Right ventricle myocardium superior (tissue), 1 donor: ENCODE measurements at regions not wholly inside any gene's neighbourhood (a gene's known extent, or its start where the extent isn't known, plus 50 kb on each side); places are given as distances from the start of the nearest gene placed in this dataset.
"Not testable (repeated sequence)": the region's sequence is repeated elsewhere in the genome, so short reads cannot be mapped to it uniquely, and the experiment has no call there.

Experiments
- ATAC-seq: fragments of 200-7000 bp; cut with Tn5 transposase; one replicate; pipeline ENCODE4 v1.9.1; 2020; ENCODE audit warnings: mild to moderate bottlenecking; ENCODE audit not compliant: poor library complexity
- DNase-seq: peaks from one replicate; pipeline ENCODE4 v3.0.0-alpha.2; 2020
- intact Hi-C: fragments of 100-400 bp; cut with DNase I; formaldehyde crosslinking; loops from one replicate; pipeline ENCODE4 v1.11.2; 2022
- donor health status: DM: no; HTN: yes; CAD: no; lungs with severe emphysema.

DNA sequence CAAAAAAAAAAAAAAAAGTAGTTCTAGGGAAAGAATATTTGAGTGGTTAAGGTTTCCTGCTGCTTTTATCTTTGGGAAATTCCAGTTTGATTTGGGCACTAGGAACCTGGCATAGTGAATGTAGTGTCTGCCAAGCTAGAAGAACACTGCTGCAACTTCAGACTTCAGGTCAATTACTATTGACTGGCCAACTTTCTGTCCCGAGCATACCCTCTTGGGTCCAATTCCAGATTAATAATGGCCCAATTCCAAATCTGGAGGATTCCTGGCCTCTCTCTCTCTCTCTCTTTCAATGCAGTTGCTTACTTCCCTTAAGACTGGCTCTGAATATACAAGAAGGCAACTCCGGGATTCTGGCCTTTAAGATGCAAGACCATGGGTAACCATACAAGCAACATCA is 74.9 kb downstream of the ANKEF1 start:
- ATAC-seq (no peak), DNase-seq (no peak)
- intact Hi-C loops = no loop called here

DNA sequence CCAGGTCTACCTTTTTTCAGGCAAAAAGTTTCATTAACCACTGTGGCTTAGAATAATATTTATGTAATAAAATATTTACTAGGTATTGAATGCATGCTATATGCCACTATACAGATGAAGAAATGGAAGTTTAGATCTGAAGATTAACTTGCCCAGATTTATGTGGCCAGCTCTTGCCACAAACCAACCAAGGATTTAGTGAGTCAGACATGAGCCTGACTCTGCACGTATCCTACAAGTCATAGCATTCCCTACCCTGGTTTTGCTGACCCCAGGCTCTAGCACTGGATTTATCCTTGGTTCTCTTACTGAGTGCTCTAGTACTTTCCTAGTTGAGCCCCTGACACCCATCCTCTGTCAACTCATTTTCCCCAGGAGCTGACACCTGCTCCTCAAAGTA is 75.4 kb downstream of the ANKEF1 start:
- ATAC-seq (no peak), DNase-seq (no peak)
- intact Hi-C loops = no loop called here

DNA sequence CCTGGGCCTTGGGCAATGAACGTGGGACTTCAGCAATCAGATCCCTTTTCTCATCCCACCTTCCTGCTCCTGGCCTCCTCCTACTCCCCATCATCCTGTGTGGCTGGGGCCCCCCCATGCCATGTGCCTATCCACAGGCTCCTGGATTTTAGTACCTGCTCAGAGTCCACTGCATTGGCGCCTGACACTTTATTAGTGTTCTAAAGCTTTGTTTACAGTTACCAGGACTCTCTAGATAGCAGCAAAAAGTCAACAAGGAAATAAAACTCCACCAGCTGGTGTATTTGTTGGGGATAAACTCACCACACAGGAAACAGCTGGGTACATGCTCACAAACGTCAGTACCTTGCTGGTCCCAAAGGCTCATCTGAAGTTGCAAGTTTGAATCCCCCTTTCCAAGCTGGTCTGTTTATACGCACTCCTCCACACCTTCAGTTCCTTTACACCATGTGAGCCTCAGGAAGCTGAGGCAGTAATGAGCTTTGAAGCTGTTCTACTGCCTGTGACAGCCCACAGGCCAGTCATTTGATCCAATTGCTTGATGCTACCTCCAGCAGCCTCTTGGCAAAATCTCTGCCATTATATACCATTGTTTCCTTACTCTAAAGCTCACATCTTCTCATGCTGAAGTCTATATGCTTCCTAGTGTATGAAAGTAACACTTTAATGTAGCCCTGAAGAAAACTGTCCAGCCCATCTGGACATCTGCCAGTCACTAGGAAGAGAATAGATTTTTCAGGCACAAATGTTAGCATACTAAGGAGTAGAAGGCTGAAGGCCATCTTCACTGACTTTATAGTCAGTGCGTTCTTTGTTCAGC is 76.6 kb downstream of the ANKEF1 start:
- intact Hi-C loops = no loop called here
- DNase-seq (no peak), ATAC-seq (no peak)

DNA sequence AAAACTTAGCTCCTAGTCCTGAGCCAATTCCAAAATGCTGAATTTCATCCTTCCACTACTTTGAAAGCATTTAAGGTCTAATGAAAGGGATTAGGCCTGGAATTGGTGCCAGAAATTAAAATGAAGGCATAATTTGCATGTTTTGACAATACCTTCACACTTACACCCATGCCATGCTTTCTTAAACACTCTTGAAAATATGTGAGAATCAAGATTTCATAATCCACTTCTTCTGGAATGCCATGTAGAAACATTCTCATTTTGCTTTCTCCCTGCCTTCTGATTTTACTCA is 77.1 kb downstream of the ANKEF1 start:
- ATAC-seq (no peak), DNase-seq (no peak)
- intact Hi-C loops = no loop called here

DNA sequence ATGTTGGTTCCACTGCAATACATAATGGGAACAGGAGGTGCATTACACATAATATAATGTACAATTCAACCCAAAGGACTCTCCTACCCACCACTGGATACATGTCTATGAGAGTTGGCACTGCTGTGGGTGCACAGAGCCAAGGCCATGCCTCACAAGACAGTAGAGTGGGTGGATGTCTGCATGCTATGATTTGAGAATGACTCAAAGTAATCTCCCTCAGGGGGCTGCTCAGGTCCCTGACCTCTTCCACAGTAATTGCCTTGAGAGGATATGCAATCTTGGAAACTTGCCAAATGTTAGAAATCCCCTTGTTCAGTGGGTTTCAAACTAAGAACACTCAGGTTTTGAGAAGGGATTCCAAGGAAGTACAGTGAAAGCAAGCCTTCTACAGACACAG is 79.0 kb downstream of the ANKEF1 start:
- ATAC-seq = no peak
- intact Hi-C loops = no loop called here
- DNase-seq = no peak

DNA sequence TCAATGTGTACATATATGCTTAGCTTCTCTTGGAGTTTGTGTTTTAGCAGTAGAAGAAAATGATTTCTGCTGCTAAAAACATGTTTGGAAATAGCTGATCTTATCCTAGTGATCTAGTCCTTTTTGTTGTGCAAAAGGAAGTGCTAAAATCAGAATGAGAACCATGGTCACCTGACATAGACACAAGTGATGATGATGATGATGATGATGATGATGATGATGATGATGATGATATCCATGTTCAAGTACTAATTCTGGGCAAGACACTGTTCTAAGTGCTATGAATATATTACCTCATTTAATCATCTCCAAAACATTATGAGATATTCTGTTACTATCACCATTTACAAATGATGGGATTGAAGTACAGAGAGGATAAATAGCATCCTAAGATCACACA is 79.8 kb downstream of the ANKEF1 start:
- DNase-seq (no peak), ATAC-seq (no peak)
- intact Hi-C loops = no loop called here

DNA sequence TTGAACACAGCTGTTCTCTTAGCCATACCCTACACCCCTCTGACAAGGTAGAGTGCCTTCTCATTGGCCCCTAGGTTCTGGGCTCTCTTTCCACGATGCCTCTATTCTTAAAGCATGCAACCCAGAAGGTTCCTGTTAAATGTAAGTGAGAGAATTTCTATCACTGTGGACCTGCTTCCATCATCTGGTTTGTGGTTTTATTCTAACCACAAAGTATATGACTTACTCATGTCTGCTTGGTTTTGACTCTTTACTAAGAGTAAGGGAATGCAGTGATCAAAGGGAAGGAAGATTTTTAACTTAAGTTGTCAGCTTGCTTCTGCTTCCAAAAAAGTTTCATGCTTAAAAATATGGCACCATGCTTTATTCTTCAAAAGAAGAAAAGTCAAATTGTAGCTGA is 80.2 kb downstream of the ANKEF1 start:
- ATAC-seq = no peak
- DNase-seq = no peak
- intact Hi-C loops = no loop called here

DNA sequence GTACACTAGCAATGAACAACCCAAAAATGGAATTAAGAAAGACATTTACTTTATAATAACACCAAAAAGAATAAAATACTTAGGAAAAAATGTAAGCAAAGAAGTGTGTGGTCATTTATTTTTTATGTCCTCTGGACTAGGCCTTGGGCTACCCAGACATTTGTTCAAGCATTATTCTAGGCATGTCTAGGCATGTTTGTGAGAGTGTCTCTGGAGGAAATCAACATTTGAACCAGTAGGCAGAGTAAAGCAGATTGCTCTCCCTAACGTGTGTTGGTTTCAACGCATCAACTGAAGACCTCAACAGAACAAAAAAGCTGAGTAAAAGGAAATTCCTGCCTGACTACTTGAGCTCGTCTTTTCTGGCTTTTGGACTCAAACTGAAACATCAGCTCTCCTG is 84.5 kb downstream of the ANKEF1 start:
- intact Hi-C loops = no loop called here
- no peak for DNase-seq
- ATAC-seq = no peak

DNA sequence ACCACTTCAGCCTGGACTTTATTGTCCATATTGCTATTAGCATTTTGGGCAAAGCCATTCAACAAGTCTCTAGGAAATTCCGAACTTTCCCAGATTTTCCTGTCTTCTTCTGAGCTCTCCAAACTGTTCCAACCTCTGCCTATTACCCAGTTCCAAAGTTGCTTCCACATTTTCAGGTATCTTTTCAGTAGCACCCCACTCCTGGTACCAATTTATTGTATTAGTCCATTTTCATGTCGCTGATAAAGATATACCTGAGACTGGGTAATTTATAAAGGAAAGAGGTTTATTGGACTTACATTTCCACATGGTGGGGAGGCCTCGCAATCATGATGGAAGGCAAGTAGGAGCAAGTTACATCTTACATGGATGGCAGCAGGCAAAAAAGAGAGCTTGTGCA is 90.1 kb downstream of the ANKEF1 start:
- ATAC-seq, DNase-seq, intact Hi-C loops: not testable (repeated sequence)

DNA sequence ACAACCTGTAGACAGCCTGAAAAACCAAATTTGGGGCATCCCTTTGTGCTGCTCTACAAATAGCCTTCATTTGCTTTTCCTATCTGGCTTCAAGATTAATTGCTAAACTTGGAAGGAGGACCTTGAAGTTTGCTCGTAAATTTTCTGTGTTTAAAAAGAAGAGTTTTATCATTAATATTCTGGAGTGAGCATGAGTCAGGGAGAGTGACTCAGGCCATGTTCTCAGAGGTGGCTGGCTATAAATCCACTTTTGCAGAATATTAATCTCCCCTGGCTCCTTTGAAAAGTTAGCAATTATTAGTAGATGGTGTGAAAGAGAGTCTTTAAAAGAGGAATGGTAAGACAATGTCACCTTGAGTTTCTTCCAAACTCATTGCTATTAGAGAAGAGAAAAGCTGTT is 91.0 kb downstream of the ANKEF1 start:
- intact Hi-C loops = no loop called here
- DNase-seq (no peak), ATAC-seq (no peak)

DNA sequence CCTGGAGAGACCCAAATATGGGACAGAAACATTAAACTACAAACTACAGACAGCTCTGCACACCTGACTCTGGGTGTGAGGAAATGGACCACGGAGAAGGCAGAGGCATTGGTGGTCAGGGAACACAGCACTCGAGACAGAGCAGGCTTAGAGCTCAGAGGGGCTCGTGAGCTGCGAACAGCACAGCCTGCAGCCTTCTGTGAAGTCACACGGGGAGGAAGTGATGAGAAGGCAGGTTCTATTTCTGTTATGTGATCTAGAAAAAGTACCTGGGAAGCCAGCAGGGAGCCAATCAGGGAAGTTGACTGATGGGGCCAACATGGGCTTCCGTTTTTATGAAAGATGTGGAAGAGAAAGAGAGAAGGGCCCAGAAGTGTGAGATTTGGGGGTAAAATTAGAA is 88.9 kb upstream of the SNAP25 start:
- ATAC-seq (no peak), DNase-seq (no peak)
- intact Hi-C loops = no loop called here

DNA sequence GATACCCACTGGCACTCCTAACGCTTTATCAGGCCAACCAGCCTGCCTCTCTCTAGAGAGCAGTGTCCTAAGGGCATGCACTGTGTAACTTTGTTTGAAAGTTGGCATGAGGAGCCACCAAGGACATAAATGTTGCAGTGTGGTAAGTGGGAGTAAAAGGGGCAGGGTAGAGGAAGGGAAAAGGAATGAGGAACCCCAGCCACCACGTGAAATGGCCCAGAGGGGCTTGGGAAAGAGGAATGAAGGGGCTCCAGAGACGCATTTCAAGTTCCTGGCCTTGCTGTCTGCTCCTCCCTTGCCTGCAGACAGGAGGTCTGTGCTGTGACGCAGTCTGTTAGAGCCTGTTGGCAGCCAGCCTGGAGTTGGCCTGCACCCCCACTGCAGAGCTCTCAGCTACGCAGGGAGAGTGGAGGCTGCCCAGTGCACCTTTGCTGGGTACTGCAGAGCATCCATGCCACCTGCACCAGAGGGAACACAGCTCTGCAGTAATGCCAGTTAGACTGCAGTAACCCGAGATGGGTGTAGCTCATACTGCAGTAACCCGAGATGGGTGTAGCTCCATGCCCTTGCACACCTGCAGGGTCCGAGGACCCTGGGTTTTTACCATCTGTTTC is 86.8 kb upstream of the SNAP25 start:
- ATAC-seq = peak; percentile 97
- peak; percentile 81 for DNase-seq
- intact Hi-C loops = no loop called here

DNA sequence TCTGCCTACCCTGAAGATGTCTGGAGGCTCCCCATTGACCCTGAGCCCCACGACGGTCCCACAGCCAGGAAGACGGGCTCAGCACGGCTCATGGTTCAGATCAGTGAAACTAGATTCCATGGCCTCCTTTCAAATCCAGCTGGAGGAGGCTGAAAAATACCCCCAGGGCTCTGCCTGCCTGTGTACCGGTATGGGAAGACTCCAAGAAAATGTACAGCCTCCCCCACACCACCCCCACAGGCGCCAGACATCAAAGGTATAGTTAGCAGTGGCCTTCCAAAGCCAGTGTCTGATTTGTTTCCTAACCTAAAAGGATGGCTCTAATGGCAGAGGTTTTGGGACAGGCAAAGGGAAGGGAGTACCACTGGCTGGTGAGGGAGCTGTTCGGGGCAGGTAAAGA is 86.2 kb upstream of the SNAP25 start:
- intact Hi-C loops = no loop called here
- no peak for DNase-seq
- no peak for ATAC-seq

DNA sequence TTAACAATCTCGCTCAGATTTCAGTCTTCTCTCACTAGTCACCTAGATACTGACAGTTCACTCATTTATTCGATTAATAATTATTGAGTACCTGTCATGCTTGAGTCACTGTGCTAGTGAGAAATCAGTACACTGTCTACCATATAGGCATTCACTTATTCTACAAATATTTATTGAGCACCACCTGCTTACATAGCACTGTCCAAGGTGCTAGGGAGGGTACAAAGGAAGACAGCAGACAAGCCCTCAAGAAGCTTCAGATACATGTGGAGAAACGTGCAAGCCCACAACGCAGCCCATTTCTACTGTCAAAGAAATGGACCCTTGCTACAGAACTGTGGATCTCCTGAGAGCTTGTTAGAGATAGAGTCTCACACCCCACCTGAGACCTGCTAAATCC is 85.1 kb upstream of the SNAP25 start:
- intact Hi-C loops = no loop called here
- no peak for ATAC-seq
- DNase-seq = no peak

DNA sequence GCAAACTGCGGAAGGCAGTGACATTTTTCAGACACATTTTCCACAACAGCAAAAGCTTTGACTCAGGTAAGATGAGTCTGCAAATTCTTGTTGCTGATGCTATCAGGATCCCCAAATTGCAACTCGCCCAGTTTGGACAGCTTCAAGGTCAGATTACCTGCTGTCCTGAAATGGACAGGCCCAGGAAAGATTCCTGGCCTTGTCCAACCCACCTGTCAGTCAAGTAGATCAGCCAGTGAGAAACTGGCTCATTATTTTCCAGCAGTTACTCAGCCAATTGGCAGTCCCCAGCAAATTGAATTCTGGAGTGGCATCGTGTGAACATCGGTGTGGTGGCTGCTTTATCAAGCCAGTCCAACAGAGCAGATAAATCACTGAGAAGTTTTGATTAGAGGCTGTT is 84.5 kb upstream of the SNAP25 start:
- intact Hi-C loops = no loop called here
- DNase-seq (no peak), ATAC-seq (no peak)

DNA sequence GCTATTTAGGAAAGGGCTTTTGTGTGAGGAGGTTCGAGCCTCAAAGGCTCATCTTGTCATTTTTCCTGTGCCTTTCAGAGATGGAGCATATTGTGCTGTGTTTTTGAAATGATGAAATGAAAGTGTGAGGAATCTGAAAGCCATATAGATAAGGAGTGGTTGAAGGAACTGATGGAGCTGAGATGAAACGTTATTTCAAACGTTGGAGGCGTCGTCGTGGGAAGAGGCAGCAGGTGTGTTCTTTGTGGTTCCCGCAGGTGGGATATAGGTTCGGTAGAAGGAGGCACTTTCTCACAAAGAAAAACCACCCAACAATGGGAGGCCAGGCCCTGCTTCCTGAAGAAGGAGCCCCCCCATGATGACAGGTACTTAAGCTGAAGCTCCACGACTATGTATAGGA is 83.2 kb upstream of the SNAP25 start:
- ATAC-seq (no peak), DNase-seq (no peak)
- intact Hi-C loops = no loop called here

DNA sequence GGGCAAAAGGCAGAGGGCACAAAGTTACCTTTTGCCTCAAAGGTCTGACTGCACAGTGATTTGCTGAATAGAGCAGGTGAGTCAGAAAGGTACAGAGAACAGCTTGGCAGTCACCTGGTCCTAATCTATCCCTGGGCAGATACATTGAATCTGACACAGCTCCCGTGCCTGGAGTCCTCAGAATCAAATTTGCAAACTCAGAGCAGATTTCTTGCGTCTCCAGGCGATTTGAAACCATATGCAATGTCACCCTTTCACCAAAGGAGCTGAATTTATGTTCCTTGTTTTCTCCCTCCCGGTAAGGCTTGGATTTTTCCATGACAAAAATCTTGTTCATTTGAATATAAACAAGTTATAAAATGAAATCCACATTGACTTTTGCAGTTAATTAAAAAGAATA is 81.6 kb upstream of the SNAP25 start:
- ATAC-seq (no peak), DNase-seq (no peak)
- intact Hi-C loops = no loop called here

DNA sequence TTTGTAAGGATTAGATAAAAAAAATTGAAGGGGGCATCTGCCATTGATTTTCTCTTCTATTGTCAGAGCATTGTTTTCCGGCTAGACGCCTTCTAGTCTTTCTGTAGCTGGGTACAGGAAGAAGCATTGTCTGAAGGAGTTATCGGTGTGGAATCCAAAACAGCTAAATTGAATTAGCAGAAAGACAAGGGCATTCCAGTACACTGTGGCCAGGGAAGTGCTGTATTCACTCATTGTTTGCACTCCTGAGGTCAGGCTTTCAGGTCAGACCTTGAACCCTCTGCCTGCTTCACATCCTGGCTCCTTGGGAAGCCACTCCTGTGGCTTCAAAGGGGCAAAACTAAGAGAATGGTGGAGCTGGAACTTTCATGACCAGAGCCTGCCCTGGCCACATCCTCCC is 81.1 kb upstream of the SNAP25 start:
- intact Hi-C loops = no loop called here
- no peak for DNase-seq
- ATAC-seq = no peak

DNA sequence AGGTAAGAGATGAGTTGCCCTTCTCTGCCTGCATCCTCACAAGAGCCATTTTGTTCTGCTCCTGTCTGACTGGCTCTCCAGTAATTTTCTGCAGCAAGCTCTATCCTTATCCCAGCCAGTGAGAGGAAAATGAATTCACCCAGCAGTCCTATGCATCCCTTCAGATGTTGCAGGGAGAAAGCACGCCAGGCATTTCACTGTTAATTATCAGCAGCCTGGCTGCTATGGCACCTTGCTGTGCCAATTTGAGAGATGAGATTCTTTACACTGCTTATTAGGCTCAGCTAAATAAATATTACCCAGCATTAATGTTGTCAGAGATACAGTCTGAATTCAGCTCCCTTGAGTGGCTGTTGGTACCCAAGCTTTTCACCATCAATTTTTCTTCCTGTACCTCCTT is 61.1 kb upstream of the SNAP25 start:
- intact Hi-C loops = no loop called here
- DNase-seq (no peak), ATAC-seq (no peak)

DNA sequence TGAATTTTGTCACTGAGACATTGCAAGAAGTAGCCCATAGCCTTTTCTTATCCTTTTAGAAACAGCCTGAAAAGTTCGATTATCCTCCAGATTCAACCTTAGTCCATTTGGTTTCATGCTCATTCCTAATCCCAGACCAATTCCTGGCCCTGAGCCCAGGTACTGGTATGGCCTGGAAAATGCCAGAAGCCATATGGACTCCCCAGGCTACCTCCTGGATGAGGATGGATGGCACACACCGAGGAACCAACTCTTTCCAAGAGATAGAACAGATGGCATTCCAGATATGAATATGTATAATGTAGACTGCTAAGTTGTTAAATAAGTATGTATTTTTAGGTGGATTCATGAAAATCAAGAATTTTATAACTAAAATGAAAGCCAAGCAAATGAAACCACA is 51.6 kb upstream of the SNAP25 start:
- intact Hi-C loops = no loop called here
- ATAC-seq (no peak), DNase-seq (no peak)

DNA sequence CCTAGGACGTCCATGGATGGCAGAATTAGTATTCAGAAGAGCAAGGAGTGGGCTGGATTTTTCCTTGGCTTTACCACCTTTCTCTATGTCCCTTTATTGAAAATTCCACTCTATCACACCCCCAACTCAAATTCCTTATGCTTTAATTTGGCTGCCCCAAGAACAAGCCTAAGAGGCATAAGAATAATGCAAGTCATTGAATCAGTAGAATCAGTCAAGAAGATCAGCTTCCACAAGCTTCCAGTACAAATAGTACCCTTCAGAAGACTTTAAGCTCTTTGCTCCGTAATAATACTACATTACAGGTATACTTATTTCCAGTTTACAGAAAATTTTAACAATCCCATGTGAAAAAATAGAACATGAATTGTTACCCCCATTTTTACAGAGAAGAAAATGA is 51.0 kb upstream of the SNAP25 start:
- intact Hi-C loops = no loop called here
- DNase-seq = no peak
- no peak for ATAC-seq
